ENCODE measurements at regions not wholly inside any gene's neighbourhood (a gene's known extent, or its start where the extent isn't known, plus 50 kb on each side); places are given as distances from the start of the nearest gene placed in this dataset.

DNA sequence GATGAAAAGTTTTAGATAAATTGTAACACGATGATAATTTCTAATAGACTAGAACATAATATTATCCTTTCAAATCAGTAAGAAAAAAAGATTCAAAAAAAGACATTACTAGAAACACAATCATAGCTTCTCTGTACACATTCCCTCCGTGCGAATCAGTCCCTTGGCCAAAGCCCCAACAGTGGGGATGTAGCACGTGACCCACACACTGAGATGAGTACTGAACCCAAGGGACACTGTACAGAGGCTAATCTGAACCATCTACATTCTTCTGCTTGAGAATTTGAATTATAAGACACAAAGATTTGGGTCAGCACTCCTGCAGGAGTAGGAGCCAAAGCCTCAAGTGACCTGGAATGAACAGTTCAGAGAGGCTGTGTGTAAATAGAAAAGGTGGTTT, 353.7 kb downstream of the INSC start:
- no peak overlapping the region for H3K27ac Mint-ChIP-seq
- intact Hi-C loops (cut with micrococcal nuclease) = no loop called here
- no peak overlapping the region for H3K27ac ChIP-seq (ENCODE audit: low read depth in 1 of 2, low read length in 2 of 2)

DNA sequence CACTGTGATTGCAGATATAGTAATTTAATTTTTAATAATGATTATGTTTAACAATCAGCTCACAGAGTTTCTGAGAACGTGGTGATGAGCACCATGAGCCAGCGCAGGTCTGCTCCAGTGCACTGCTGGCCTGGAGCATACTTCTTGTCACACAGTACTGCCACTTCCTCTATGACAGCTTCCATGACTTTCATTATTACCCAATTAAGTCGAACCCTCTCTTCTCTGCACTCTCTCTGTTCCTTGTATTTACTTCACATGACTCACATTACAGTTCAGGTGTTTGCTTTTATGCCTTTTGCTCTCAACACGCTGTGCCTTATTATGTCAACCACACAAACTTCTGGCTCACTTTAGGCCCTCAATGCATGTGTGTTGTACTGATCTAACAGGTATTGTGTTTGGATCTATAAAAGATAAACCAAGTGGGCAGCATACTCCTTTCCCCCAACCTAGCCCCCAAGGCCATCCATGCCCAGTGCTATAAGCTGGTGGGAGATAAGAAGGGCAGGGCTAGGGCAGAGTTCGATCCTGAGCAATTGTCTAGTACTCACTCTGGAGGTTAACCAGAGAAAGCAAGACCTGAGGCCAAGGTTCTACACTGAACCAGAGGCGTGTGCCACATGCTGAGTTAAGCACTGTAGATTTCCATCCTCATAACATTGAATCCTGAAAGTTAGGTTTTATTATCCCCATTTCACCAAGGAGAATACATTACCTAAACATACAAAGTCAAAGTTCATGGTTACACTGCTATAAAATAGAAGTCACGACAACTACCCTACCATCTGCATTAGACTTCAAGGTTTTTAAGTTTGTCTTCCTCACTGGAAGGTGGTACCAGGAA, 356.5 kb downstream of the INSC start:
- intact Hi-C loops (cut with micrococcal nuclease) = no loop called here
- Histone ChIP-seq H3K9ac (ENCODE audit: insufficient read depth, low read length, poor library complexity, severe bottlenecking) (no peak overlapping the region), H3K79me2 (ENCODE audit: insufficient read depth, low read length) (no peaks in the 10 kb centered on the region), H3K36me3 (replicated peaks in 1 of 2; ENCODE audit: control insufficient read depth in 1 of 2, insufficient read depth in 2 of 2, low read length in 2 of 2) (no peaks in the 10 kb centered on the region), H3K4me1 (ENCODE audit: control insufficient read depth in 1 of 2, insufficient read depth in 2 of 2, low read length in 2 of 2) (no peaks in the 10 kb centered on the region), H3K4me2 (replicated peaks; ENCODE audit: extremely low read depth, low read length, poor library complexity, severe bottlenecking) (no peak overlapping the region), H2AFZ (ENCODE audit: insufficient read depth, low read depth, low read length, poor library complexity, severe bottlenecking) (no peak overlapping the region), H3K4me3 (replicated peaks in 1 of 3; ENCODE audit: low read depth in 2 of 3, low read length in 3 of 3) (no peak overlapping the region), H3K9me3 (replicated peaks in 1 of 2; ENCODE audit: control insufficient read depth in 1 of 2, insufficient read depth in 1 of 2, low read length in 2 of 2) (no peaks in the 10 kb centered on the region), H3K27ac (ENCODE audit: low read depth in 1 of 2, low read length in 2 of 2) (no peak overlapping the region), H4K20me1 (ENCODE audit: insufficient read depth, low read length) (no peaks in the 10 kb centered on the region), H3K27me3 (ENCODE audit: control insufficient read depth in 2 of 2, insufficient read depth in 2 of 2, low read length in 2 of 2) (no peaks in the 10 kb centered on the region)
- no peak for DNase-seq
- H3K36me3 Mint-ChIP-seq = no peaks in the 10 kb centered on the region
- no peak overlapping the region for H3K4me3 Mint-ChIP-seq
- TF ChIP-seq, protein P1, sequence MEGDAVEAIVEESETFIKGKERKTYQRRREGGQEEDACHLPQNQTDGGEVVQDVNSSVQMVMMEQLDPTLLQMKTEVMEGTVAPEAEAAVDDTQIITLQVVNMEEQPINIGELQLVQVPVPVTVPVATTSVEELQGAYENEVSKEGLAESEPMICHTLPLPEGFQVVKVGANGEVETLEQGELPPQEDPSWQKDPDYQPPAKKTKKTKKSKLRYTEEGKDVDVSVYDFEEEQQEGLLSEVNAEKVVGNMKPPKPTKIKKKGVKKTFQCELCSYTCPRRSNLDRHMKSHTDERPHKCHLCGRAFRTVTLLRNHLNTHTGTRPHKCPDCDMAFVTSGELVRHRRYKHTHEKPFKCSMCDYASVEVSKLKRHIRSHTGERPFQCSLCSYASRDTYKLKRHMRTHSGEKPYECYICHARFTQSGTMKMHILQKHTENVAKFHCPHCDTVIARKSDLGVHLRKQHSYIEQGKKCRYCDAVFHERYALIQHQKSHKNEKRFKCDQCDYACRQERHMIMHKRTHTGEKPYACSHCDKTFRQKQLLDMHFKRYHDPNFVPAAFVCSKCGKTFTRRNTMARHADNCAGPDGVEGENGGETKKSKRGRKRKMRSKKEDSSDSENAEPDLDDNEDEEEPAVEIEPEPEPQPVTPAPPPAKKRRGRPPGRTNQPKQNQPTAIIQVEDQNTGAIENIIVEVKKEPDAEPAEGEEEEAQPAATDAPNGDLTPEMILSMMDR (IDR thresholded peaks at IDR 0.05) = no peak
- H3K4me1 Mint-ChIP-seq = no peaks in the 10 kb centered on the region
- H3K27ac Mint-ChIP-seq = no peak overlapping the region
- H3K27me3 Mint-ChIP-seq (ENCODE audit: low read depth in 3 of 3) = peaks cover 1 to 5% (median 1%) of the 10 kb centered on the region in 3 donors
- WGBS (ENCODE audit: insufficient coverage) = 83% methylated on average over 4 of the region's 7 CpGs
- H3K9me3 Mint-ChIP-seq = peaks cover 0 to 4% (median 0%) of the 10 kb centered on the region in 7 donors

More for the DNA sequence above, 353.7 kb downstream of the INSC start:
- Histone ChIP-seq H3K36me3 (replicated peaks in 1 of 2; ENCODE audit: control insufficient read depth in 1 of 2, insufficient read depth in 2 of 2, low read length in 2 of 2) (no peaks in the 10 kb centered on the region), H3K4me1 (ENCODE audit: control insufficient read depth in 1 of 2, insufficient read depth in 2 of 2, low read length in 2 of 2) (no peaks in the 10 kb centered on the region), H3K79me2 (ENCODE audit: insufficient read depth, low read length) (no peaks in the 10 kb centered on the region), H3K27me3 (ENCODE audit: control insufficient read depth in 2 of 2, insufficient read depth in 2 of 2, low read length in 2 of 2) (no peaks in the 10 kb centered on the region), H3K9ac (ENCODE audit: insufficient read depth, low read length, poor library complexity, severe bottlenecking) (no peak overlapping the region), H3K4me2 (replicated peaks; ENCODE audit: extremely low read depth, low read length, poor library complexity, severe bottlenecking) (no peak overlapping the region), H3K4me3 (replicated peaks in 1 of 3; ENCODE audit: low read depth in 2 of 3, low read length in 3 of 3) (no peak overlapping the region), H3K9me3 (replicated peaks in 1 of 2; ENCODE audit: control insufficient read depth in 1 of 2, insufficient read depth in 1 of 2, low read length in 2 of 2) (no peaks in the 10 kb centered on the region), H4K20me1 (ENCODE audit: insufficient read depth, low read length) (no peaks in the 10 kb centered on the region), H2AFZ (ENCODE audit: insufficient read depth, low read depth, low read length, poor library complexity, severe bottlenecking) (no peak overlapping the region)
- peaks cover 2 to 6% (median 4%) of the 10 kb centered on the region in 7 donors for H3K9me3 Mint-ChIP-seq
- TF ChIP-seq, protein P1 (IDR thresholded peaks at IDR 0.05) = no peak
- DNase-seq = no peak
- no peaks in the 10 kb centered on the region for H3K36me3 Mint-ChIP-seq
- 72% methylated on average over 3 of the region's 4 CpGs for WGBS (ENCODE audit: insufficient coverage)
- H3K27me3 Mint-ChIP-seq (ENCODE audit: low read depth in 3 of 3) = peaks cover 0 to 1% (median 0%) of the 10 kb centered on the region in 3 donors
- no peaks in the 10 kb centered on the region for H3K4me1 Mint-ChIP-seq
- no peak overlapping the region for H3K4me3 Mint-ChIP-seq
